Left renal cortex interstitium (tissue), 4 donors: ENCODE measurements at regions not wholly inside any gene's neighbourhood (a gene's known extent, or its start where the extent isn't known, plus 50 kb on each side); places are given as distances from the start of the nearest gene placed in this dataset.

Experiments used
- DNase-seq, 4 donors: peaks; one replicate each; pipeline ENCODE4 v3.0.0-alpha.2; 2013; ENCODE audit warnings: low read depth in 4 of 4, low spot score in 2 of 4, missing footprints in 1 of 4

GRCh38 chr20:56797023-56797422 lies 167.9 kb downstream of the TFAP2C start:
- no peak for DNase-seq

- no peak for DNase-seq
These were observed 169.5 kb downstream of the TFAP2C start for GRCh38 chr20:56798634-56799033.

GRCh38 chr20:56799187-56799586 lies 170.1 kb downstream of the TFAP2C start:
- DNase-seq, result no peak

- DNase-seq, result no peak
These were observed 171.0 kb downstream of the TFAP2C start for GRCh38 chr20:56800088-56800487.

- DNase-seq, result no peak
These were observed 173.1 kb downstream of the TFAP2C start for GRCh38 chr20:56801971-56802755.

GRCh38 chr20:56802805-56803204 lies 173.7 kb downstream of the TFAP2C start:
- DNase-seq, result no peak

- no peak for DNase-seq
These were observed 176.2 kb downstream of the TFAP2C start for GRCh38 chr20:56805313-56805712.

GRCh38 chr20:56805966-56806365 lies 176.9 kb downstream of the TFAP2C start:
- DNase-seq, result no peak

GRCh38 chr20:56806952-56807517 lies 177.9 kb downstream of the TFAP2C start:
- no peak for DNase-seq

GRCh38 chr20:56808117-56808725 lies 179.1 kb downstream of the TFAP2C start:
- DNase-seq, result no peak

GRCh38 chr20:56808732-56809131 lies 179.6 kb downstream of the TFAP2C start:
- DNase-seq, result no peak

- no peak for DNase-seq
These were observed 180.6 kb downstream of the TFAP2C start for GRCh38 chr20:56809668-56810067.

GRCh38 chr20:56810141-56810540 lies 181.0 kb downstream of the TFAP2C start:
- no peak for DNase-seq

GRCh38 chr20:56815796-56816195 lies 186.7 kb downstream of the TFAP2C start:
- no peak for DNase-seq

GRCh38 chr20:56816349-56816748 lies 187.2 kb downstream of the TFAP2C start:
- no peak for DNase-seq

GRCh38 chr20:56817780-56818675 lies 188.9 kb downstream of the TFAP2C start:
- no peak for DNase-seq

- no peak for DNase-seq
These were observed 191.9 kb downstream of the TFAP2C start for GRCh38 chr20:56820984-56821383.

- DNase-seq, result no peak
These were observed 197.2 kb downstream of the TFAP2C start for GRCh38 chr20:56826306-56826704.

GRCh38 chr20:56826705-56827665 lies 197.9 kb downstream of the TFAP2C start:
- no peak for DNase-seq

GRCh38 chr20:56827763-56828162 lies 198.7 kb downstream of the TFAP2C start:
- DNase-seq, result no peak
